SK-N-MC (cell line): ENCODE measurements at regions not wholly inside any gene's neighbourhood (a gene's known extent, or its start where the extent isn't known, plus 50 kb on each side); places are given as distances from the start of the nearest gene placed in this dataset.

Experiments
- EZH2 ChIP-seq: fragments of 200-600 bp; sonication (generic); IDR thresholded peaks from one replicate; pipeline ENCODE4 v1.6.1; 2017; ENCODE audit warnings: antibody characterized with exemption
- FOXP2 ChIP-seq: optimal IDR thresholded peaks from 2 replicates; pipeline ENCODE3; 2011; ENCODE audit warnings: mild to moderate bottlenecking, moderate library complexity; ENCODE audit not compliant: insufficient read depth; ENCODE audit errors: extremely low read length, control extremely low read depth
- POLR2AphosphoS5 ChIP-seq: IDR thresholded peaks from 2 replicates; pipeline ENCODE4 v1.6.1; 2012; ENCODE audit warnings: mild to moderate bottlenecking, low read depth, low read length, borderline replicate concordance

DNA sequence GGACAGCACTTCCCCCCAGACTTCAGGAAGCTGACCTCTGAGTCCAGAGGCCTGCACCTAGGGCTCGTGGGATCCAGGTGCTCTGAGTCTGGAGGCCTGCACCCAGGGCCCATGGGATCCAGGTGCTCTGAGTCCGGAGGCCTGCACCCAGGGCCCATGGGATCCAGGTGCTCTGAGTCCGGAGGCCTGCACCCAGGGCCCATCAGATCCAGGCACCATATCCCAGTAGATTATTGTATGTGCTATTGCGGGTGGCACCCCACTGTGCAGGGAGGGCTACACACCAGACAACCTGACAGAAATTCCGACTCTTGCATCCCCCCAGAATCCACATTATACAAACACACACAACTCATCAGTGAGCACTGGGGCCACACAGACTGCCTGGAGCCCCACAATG, 515.2 kb downstream of the EIPR1 start:
- no peak for TF ChIP-seq EZH2
- no peak for TF ChIP-seq POLR2AphosphoS5
- no peak for TF ChIP-seq FOXP2
